H1 (cell line): ENCODE measurements at regions not wholly inside any gene's neighbourhood (a gene's known extent, or its start where the extent isn't known, plus 50 kb on each side); places are given as distances from the start of the nearest gene placed in this dataset. TPM values are rescaled to one million over a fixed set of nuclear protein-coding genes. Genes with fewer than 3 reads are reported as not detected.

Experiments used
- small RNA-seq: library from polyadenylated mRNA; stranded (forward); fragments of <200 nt; extraction: miRNeasy Mini kit (QIAGEN cat#:217004); gene quantifications from one replicate; pipeline ENCODE3, GENCODE V24; 2013; ENCODE audit not compliant: insufficient read depth

Small RNAs in the stretch of these regions (small RNA-seq; reads per million reads assigned to genes)
- not detected for gene BX322534.1
